ENCODE measurements at regions not wholly inside any gene's neighbourhood (a gene's known extent, or its start where the extent isn't known, plus 50 kb on each side); places are given as distances from the start of the nearest gene placed in this dataset.

- Histone ChIP-seq H3K4me3 (no peak overlapping the region), H3K4me1 (no peaks in the 10 kb centered on the region), H3K27ac (no peak overlapping the region), H3K9me3 (no peaks in the 10 kb centered on the region), H3K36me3 (no peaks in the 10 kb centered on the region), H3K27me3 (no peaks in the 10 kb centered on the region)
- in situ Hi-C loops (cut with MboI; ENCODE audit: low pct_ligation_motif_present in 1 of 4, low pct_unique_long_range_greater_than_20kb in 1 of 4, low sequenced_read_pairs in 3 of 4) (loop anchor here (25.0 kb wide), 2 partner anchors 336 to 561 kb away; partner anchors contain the start of genes GNAS (in 2 of the 4) and GNAS-AS1 (in 2 of the 4)), intact Hi-C loops (cut with DNase I; ENCODE audit: low total_unique reads) (no loop called here)
- TF ChIP-seq EP300 (IDR thresholded peaks at IDR 0.05; ENCODE audit: low read depth) (no peak), POLR2A (IDR thresholded peaks at IDR 0.05) (no peak), POLR2AphosphoS5 (IDR thresholded peaks at IDR 0.05) (no peak)
- TF ChIP-seq, protein P1, sequence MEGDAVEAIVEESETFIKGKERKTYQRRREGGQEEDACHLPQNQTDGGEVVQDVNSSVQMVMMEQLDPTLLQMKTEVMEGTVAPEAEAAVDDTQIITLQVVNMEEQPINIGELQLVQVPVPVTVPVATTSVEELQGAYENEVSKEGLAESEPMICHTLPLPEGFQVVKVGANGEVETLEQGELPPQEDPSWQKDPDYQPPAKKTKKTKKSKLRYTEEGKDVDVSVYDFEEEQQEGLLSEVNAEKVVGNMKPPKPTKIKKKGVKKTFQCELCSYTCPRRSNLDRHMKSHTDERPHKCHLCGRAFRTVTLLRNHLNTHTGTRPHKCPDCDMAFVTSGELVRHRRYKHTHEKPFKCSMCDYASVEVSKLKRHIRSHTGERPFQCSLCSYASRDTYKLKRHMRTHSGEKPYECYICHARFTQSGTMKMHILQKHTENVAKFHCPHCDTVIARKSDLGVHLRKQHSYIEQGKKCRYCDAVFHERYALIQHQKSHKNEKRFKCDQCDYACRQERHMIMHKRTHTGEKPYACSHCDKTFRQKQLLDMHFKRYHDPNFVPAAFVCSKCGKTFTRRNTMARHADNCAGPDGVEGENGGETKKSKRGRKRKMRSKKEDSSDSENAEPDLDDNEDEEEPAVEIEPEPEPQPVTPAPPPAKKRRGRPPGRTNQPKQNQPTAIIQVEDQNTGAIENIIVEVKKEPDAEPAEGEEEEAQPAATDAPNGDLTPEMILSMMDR (IDR thresholded peaks at IDR 0.05): no peak
- 61% methylated on average over 10 of the region's 10 CpGs; no CpG with 5 or more reads in 1 of the 2 donors for WGBS, 2 donors (ENCODE audit: low coverage in 1 of 2)
- no peak for DNase-seq
These were observed 122.6 kb downstream of the EDN3 start for GRCh38 chr20:59422872-59423544.

DNA sequence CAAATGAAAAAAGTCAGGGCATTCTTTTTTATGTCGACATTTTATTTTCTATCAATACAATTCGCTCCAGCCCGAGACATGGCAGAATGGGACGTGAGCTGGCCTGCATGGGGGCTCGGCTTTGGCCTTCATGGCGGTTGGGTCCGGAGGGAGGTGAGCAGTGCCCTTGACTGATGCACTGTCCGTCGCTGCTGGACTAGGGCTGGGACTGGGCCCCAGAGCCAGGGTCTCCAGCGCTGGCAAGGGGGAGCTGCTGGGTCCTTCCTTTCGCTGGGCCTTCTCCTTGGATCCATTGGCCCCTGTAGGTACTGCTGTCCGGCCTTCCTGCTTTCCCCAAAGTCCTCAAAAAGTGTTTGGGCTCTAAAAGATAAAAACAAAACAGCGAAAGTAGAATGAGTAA, 124.6 kb downstream of the EDN3 start:
- no peaks in the 10 kb centered on the region for H3K27me3 ChIP-seq
- no peak overlapping the region for H3K4me3 ChIP-seq
- H3K27ac ChIP-seq: no peak overlapping the region
- DNase-seq: no peak
- H3K36me3 ChIP-seq: no peaks in the 10 kb centered on the region
- intact Hi-C loops (cut with DNase I; ENCODE audit: low total_unique reads) (no loop called here), in situ Hi-C loops (cut with MboI; ENCODE audit: low pct_ligation_motif_present in 1 of 4, low pct_unique_long_range_greater_than_20kb in 1 of 4, low sequenced_read_pairs in 3 of 4) (loop anchor here (25.0 kb wide), 2 partner anchors 338 to 563 kb away; partner anchors contain the start of genes GNAS (in 2 of the 4) and GNAS-AS1 (in 2 of the 4))
- no peaks in the 10 kb centered on the region for H3K9me3 ChIP-seq
- peaks cover 0 to 7% (median 0%) of the 10 kb centered on the region in 4 donors for H3K4me1 ChIP-seq
- TF ChIP-seq POLR2AphosphoS5 (IDR thresholded peaks at IDR 0.05): no peak
- no peak for TF ChIP-seq EP300 (IDR thresholded peaks at IDR 0.05; ENCODE audit: low read depth)
- TF ChIP-seq, protein P1 (IDR thresholded peaks at IDR 0.05): no peak
- no peak for TF ChIP-seq POLR2A (IDR thresholded peaks at IDR 0.05)
- whole genome bisulfite sequencing, 2 donors (ENCODE audit: low coverage in 1 of 2): 79 to 82% methylated on average over 5 to 13 of the region's 13 CpGs

DNA sequence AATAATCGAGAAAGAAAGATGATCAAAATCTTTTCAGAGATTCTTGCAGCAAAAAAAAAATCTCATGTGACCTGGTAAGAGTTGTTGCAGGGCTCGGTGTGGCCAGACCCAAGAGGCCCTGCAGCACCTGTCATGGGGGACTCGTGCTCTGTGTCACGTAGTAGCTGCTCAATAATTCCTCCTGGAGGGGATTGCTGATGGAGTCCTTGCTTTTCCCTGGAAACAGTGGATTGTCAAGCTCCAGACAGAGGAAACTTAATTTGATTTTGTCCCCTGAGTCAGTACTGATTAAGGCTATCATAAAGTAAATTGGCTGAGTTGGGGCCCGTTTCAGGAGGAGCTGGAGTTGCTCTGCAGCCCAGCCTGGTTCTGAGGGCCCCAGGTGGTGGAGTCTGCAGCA, 125.2 kb downstream of the EDN3 start:
- no peak for DNase-seq
- Histone ChIP-seq H3K36me3 (no peaks in the 10 kb centered on the region), H3K27ac (no peak overlapping the region), H3K4me3 (no peak overlapping the region), H3K9me3 (no peaks in the 10 kb centered on the region), H3K27me3 (no peaks in the 10 kb centered on the region), H3K4me1 (peaks cover 0 to 7% (median 0%) of the 10 kb centered on the region in 4 donors)
- in situ Hi-C loops (cut with MboI; ENCODE audit: low pct_ligation_motif_present in 1 of 4, low pct_unique_long_range_greater_than_20kb in 1 of 4, low sequenced_read_pairs in 3 of 4) (no loop called here), intact Hi-C loops (cut with DNase I; ENCODE audit: low total_unique reads) (no loop called here)
- TF ChIP-seq POLR2A (IDR thresholded peaks at IDR 0.05): no peak
- TF ChIP-seq EP300 (IDR thresholded peaks at IDR 0.05; ENCODE audit: low read depth): no peak
- TF ChIP-seq, protein P1 (IDR thresholded peaks at IDR 0.05): no peak
- no peak for TF ChIP-seq POLR2AphosphoS5 (IDR thresholded peaks at IDR 0.05)
- WGBS, 2 donors (ENCODE audit: low coverage in 1 of 2): 70 to 80% methylated on average over 1 to 5 of the region's 5 CpGs

- TF ChIP-seq POLR2AphosphoS5 (IDR thresholded peaks at IDR 0.05) (no peak), EP300 (IDR thresholded peaks at IDR 0.05; ENCODE audit: low read depth) (no peak), POLR2A (IDR thresholded peaks at IDR 0.05) (no peak)
- TF ChIP-seq, protein P1 (IDR thresholded peaks at IDR 0.05): no peak
- in situ Hi-C loops (cut with MboI; ENCODE audit: low pct_ligation_motif_present in 1 of 4, low pct_unique_long_range_greater_than_20kb in 1 of 4, low sequenced_read_pairs in 3 of 4): no loop called here
- no peak overlapping the region for H3K4me3 ChIP-seq
These were observed 127.6 kb downstream of the EDN3 start for GRCh38 chr20:59428006-59428405.

More at GRCh38 chr20:59428006-59428405, 127.6 kb downstream of the EDN3 start:
- H3K4me1 ChIP-seq: peaks cover 0 to 7% (median 0%) of the 10 kb centered on the region in 4 donors
- H3K36me3 ChIP-seq: no peaks in the 10 kb centered on the region
- H3K27ac ChIP-seq: no peak overlapping the region
- intact Hi-C loops (cut with DNase I; ENCODE audit: low total_unique reads): no loop called here
- peaks cover 6% of the 10 kb centered on the region for H3K27me3 ChIP-seq
- H3K9me3 ChIP-seq: no peaks in the 10 kb centered on the region
- DNase-seq: no peak

Data from transverse colon (tissue), 4 donors.